H1 (cell line): ENCODE measurements at regions not wholly inside any gene's neighbourhood (a gene's known extent, or its start where the extent isn't known, plus 50 kb on each side); places are given as distances from the start of the nearest gene placed in this dataset.

Experiments
- CTCF ChIA-PET: fragments of 300-600 bp; sonication (Branson Sonifier 250); formaldehyde crosslinking; loops from one replicate; lab custom pipeline; 2021; ENCODE audit not compliant: partially characterized antibody; lab: Charles Lee
- POLR2A ChIA-PET: fragments of 300-600 bp; sonication (Branson Sonifier 250); formaldehyde crosslinking; loops from one replicate; lab custom pipeline; 2021; ENCODE audit warnings: inconsistent platforms; ENCODE audit not compliant: partially characterized antibody; lab: Charles Lee
- DNase-seq, 2 experiments: peaks; one replicate each; pipeline versions ENCODE4 v3.0.0 to v3.0.0-alpha.2; 2010 to 2022; ENCODE audit warnings: low spot score in 2 of 2, low read depth in 1 of 2, mixed read lengths in 1 of 2
- FAIRE-seq: peaks from 2 replicates; lab custom pipeline; 2011; peaks lifted over from hg19 to GRCh38; lab: Jason Lieb, UNC
- H2AFZ ChIP-seq: 2 replicates; pipeline ENCODE4 v1.8.1; 2012; ENCODE audit warnings: low read length, inconsistent platforms
- H2AK5ac ChIP-seq: 2 replicates; pipeline ENCODE4 v1.6.1; 2013; ENCODE audit warnings: low read depth, low read length
- H2BK120ac ChIP-seq: replicated peaks from 2 replicates; pipeline ENCODE3; 2013; ENCODE audit warnings: low read depth, low read length, inconsistent platforms
- H2BK12ac ChIP-seq: 2 replicates; pipeline ENCODE4 v1.6.1; 2013; ENCODE audit warnings: low read depth, low read length
- H2BK15ac ChIP-seq: 2 replicates; pipeline ENCODE4 v1.6.1; 2013; ENCODE audit warnings: low read length
- H2BK20ac ChIP-seq: 2 replicates; pipeline ENCODE4 v1.6.1; 2013; ENCODE audit warnings: low read length
- H2BK5ac ChIP-seq: 2 replicates; pipeline ENCODE4 v1.6.1; 2013; ENCODE audit warnings: low read depth, low read length
- H3K14ac ChIP-seq: 2 replicates; pipeline ENCODE4 v1.6.1; 2013; ENCODE audit warnings: inconsistent platforms; ENCODE audit not compliant: insufficient read length
- H3K18ac ChIP-seq: 2 replicates; pipeline ENCODE4 v1.6.1; 2013; ENCODE audit warnings: low read length; ENCODE audit errors: extremely low read depth
- H3K23ac ChIP-seq: 2 replicates; pipeline ENCODE4 v1.6.1; 2013; ENCODE audit warnings: inconsistent platforms; ENCODE audit not compliant: insufficient read length
- H3K23me2 ChIP-seq: 2 replicates; pipeline ENCODE4 v1.6.1; 2013; ENCODE audit warnings: low read depth, low read length
- H3K27ac ChIP-seq: 2 replicates; pipeline ENCODE4 v1.6.1; 2011; ENCODE audit warnings: low read depth, low read length, inconsistent platforms
- H3K27me3 ChIP-seq, 4 experiments: replicated peaks in 1 of 4; 1 replicate in 1 of 4; 2 replicates in 3 of 4; pipeline versions ENCODE4 v1.6.1 to v1.8.1; 2011 to 2013; ENCODE audit warnings: low read length in 3 of 4, mild to moderate bottlenecking in 3 of 4, inconsistent platforms in 2 of 4, mixed read lengths in 2 of 4, moderate library complexity in 1 of 4; ENCODE audit not compliant: control insufficient read depth in 3 of 4, insufficient read depth in 3 of 4; ENCODE audit errors: extremely low read depth in 1 of 4
- H3K36me3 ChIP-seq, 4 experiments: 2 replicates each; pipeline versions ENCODE4 v1.6.1 to v1.8.1; 2011 to 2013; ENCODE audit warnings: mild to moderate bottlenecking in 4 of 4, low read length in 3 of 4, moderate library complexity in 2 of 4, control low read depth in 1 of 4, inconsistent platforms in 1 of 4; ENCODE audit not compliant: insufficient read depth in 4 of 4, control insufficient read depth in 2 of 4
- H3K4ac ChIP-seq: replicated peaks from 2 replicates; pipeline ENCODE3; 2013; ENCODE audit warnings: low read length, low read depth, mixed read lengths, inconsistent platforms; ENCODE audit not compliant: insufficient read length
- H3K4me1 ChIP-seq, 4 experiments: replicated peaks in 1 of 4; 1 replicate in 1 of 4; 2 replicates in 3 of 4; pipeline versions ENCODE4 v1.6.1 to v1.8.1; 2011 to 2013; ENCODE audit warnings: low read length in 3 of 4, inconsistent platforms in 2 of 4, mixed read lengths in 1 of 4; ENCODE audit not compliant: insufficient read depth in 4 of 4, control insufficient read depth in 3 of 4
- H3K4me2 ChIP-seq, 2 experiments: 2 replicates each; pipeline versions ENCODE4 v1.6.1 to v1.8.1; 2011 to 2013; ENCODE audit warnings: low read depth in 2 of 2, low read length in 2 of 2, control low read depth in 1 of 2, inconsistent platforms in 1 of 2, mild to moderate bottlenecking in 1 of 2; ENCODE audit not compliant: insufficient read depth in 1 of 2
- H3K4me3 ChIP-seq, 4 experiments: fragments of 200-600, 300-600 bp in 1 of 4; sonication (generic), shearing (Covaris generic), sonication (Bioruptor Twin) in 1 of 4; 2 replicates each; pipeline versions ENCODE4 v1.5.1 to v1.8.1; 2011 to 2016; ENCODE audit warnings: low read length in 4 of 4, low read depth in 3 of 4, control low read depth in 2 of 4, inconsistent platforms in 2 of 4, mild to moderate bottlenecking in 2 of 4, mixed read lengths in 1 of 4, moderate library complexity in 1 of 4; ENCODE audit not compliant: insufficient read depth in 2 of 4; ENCODE audit errors: extremely low read depth in 1 of 4
- H3K56ac ChIP-seq: replicated peaks from 2 replicates; pipeline ENCODE3; 2013; ENCODE audit warnings: low read depth, mild to moderate bottlenecking, mixed read lengths, low read length, inconsistent platforms; ENCODE audit not compliant: insufficient read length
- H3K79me1 ChIP-seq: 2 replicates; pipeline ENCODE4 v1.6.1; 2013; ENCODE audit warnings: low read depth, low read length, control low read depth
- H3K79me2 ChIP-seq, 2 experiments: 2 replicates each; pipeline versions ENCODE4 v1.6.1 to v1.8.1; 2012 to 2013; ENCODE audit warnings: low read length in 2 of 2, mild to moderate bottlenecking in 2 of 2, inconsistent platforms in 1 of 2; ENCODE audit not compliant: insufficient read depth in 2 of 2, control insufficient read depth in 1 of 2
- H3K9ac ChIP-seq, 4 experiments: replicated peaks in 1 of 4; 1 replicate in 1 of 4; 2 replicates in 3 of 4; pipeline versions ENCODE4 v1.6.1 to v1.8.1; 2011 to 2013; ENCODE audit warnings: low read depth in 3 of 4, low read length in 3 of 4, control low read depth in 2 of 4, mild to moderate bottlenecking in 2 of 4, moderate library complexity in 2 of 4, inconsistent platforms in 1 of 4; ENCODE audit errors: extremely low read depth in 1 of 4
- H3K9me3 ChIP-seq, 2 experiments: 2 replicates each; pipeline versions ENCODE4 v1.6.1 to v1.8.1; 2012 to 2013; ENCODE audit warnings: mild to moderate bottlenecking in 2 of 2, moderate library complexity in 2 of 2, control low read depth in 1 of 2, inconsistent platforms in 1 of 2, low read depth in 1 of 2, low read length in 1 of 2, mixed read lengths in 1 of 2; ENCODE audit not compliant: insufficient read depth in 2 of 2
- H4K20me1 ChIP-seq, 2 experiments: replicated peaks in 1 of 2; 2 replicates each; pipeline versions ENCODE3 to v1.8.1; 2011 to 2013; ENCODE audit warnings: inconsistent platforms in 2 of 2, low read length in 2 of 2, mild to moderate bottlenecking in 1 of 2; ENCODE audit not compliant: insufficient read depth in 2 of 2, control insufficient read depth in 1 of 2
- H4K5ac ChIP-seq: 2 replicates; pipeline ENCODE4 v1.6.1; 2013; ENCODE audit warnings: low read length, low read depth, mixed read lengths, inconsistent platforms; ENCODE audit not compliant: insufficient read length
- H4K8ac ChIP-seq: 2 replicates; pipeline ENCODE4 v1.8.0; 2013; ENCODE audit warnings: mild to moderate bottlenecking, moderate library complexity, low read length, inconsistent platforms; ENCODE audit not compliant: insufficient read depth; ENCODE audit errors: extremely low read depth
- H4K91ac ChIP-seq: replicated peaks from 2 replicates; pipeline ENCODE3; 2013; ENCODE audit warnings: low read length, mixed read lengths, inconsistent platforms; ENCODE audit not compliant: insufficient read length
- ASH2L ChIP-seq: fragments of 200-600, 300-600 bp; sonication (generic); IDR thresholded peaks from one replicate; pipeline ENCODE4 v1.7.1; 2017; ENCODE audit warnings: low read length
- ATF2 ChIP-seq: IDR thresholded peaks from 2 replicates; pipeline ENCODE4 v1.6.1; 2012; ENCODE audit warnings: low read length, inconsistent platforms
- ATF3 ChIP-seq: IDR thresholded peaks from 2 replicates; pipeline ENCODE4 v1.6.1; 2011; ENCODE audit warnings: low read depth, mild to moderate bottlenecking, low read length; ENCODE audit not compliant: insufficient read depth
- CBX8 ChIP-seq: fragments of 300-800, 300-1000 bp; sonication (generic); IDR thresholded peaks from 2 replicates; pipeline ENCODE4 v1.7.1; 2016; ENCODE audit warnings: low read depth, low read length, borderline replicate concordance
- HDAC2 ChIP-seq, 2 experiments: fragments of 300-600 bp in 1 of 2; sonication (generic) in 1 of 2; IDR thresholded peaks; 2 replicates each; pipeline ENCODE4 v1.6.1; 2011 to 2012; ENCODE audit warnings: low read depth in 2 of 2, low read length in 2 of 2, mild to moderate bottlenecking in 2 of 2, moderate library complexity in 2 of 2, borderline replicate concordance in 1 of 2, inconsistent platforms in 1 of 2
- MAFK ChIP-seq: IDR thresholded peaks from 2 replicates; pipeline ENCODE4 v1.6.1; 2012; ENCODE audit warnings: low read depth, mild to moderate bottlenecking, improper control_type of control experiment, low read length
- SIX5 ChIP-seq: IDR thresholded peaks from 2 replicates; pipeline ENCODE4 v1.6.1; 2011; ENCODE audit warnings: mild to moderate bottlenecking, low read depth, low read length
- WGBS, 2 experiments: shearing (Covaris generic) in 1 of 2; methylation state at CpG; one replicate each; pipeline versions ENCODE4 v1.1.6 to v1.1.7; 2013 to 2015; ENCODE audit warnings: low lambda C conversion rate in 2 of 2, mixed read lengths in 2 of 2, inconsistent platforms in 1 of 2, low coverage in 1 of 2, missing lambda C conversion rate in 1 of 2; ENCODE audit not compliant: insufficient replicate concordance in 2 of 2, insufficient coverage in 1 of 2, insufficient read length in 1 of 2; ENCODE audit errors: extremely low coverage in 1 of 2, missing lambda C conversion rate in 1 of 2; 5-methylcytosine and 5-hydroxymethylcytosine counted together
- TF ChIP-seq, protein P1 (sequence below): IDR thresholded peaks from 2 replicates; pipeline ENCODE4 v1.6.1; 2011; ENCODE audit warnings: low read length, improper control_type of control experiment
- TF ChIP-seq, protein P2 (sequence below): IDR thresholded peaks from 2 replicates; pipeline ENCODE4 v1.6.1; 2012; ENCODE audit warnings: inconsistent platforms

- WGBS, 2 experiments: 96% methylated on average over 3 of the region's 3 CpGs; no CpG with 5 or more reads in 1 of the 2 experiments
- no peak overlapping the region for H3K9ac ChIP-seq
- H4K20me1 ChIP-seq: no peaks in the 10 kb centered on the region
- H3K79me2 ChIP-seq: no peaks in the 10 kb centered on the region
- H3K4ac ChIP-seq: no peak overlapping the region
- POLR2A ChIA-PET: no interaction called here
- no peak overlapping the region for H2BK5ac ChIP-seq
- no peak overlapping the region for H3K4me2 ChIP-seq
- FAIRE-seq (no peak), DNase-seq (no peak)
- no peaks in the 10 kb centered on the region for H3K23me2 ChIP-seq
- no peak overlapping the region for H3K23ac ChIP-seq
- no peak overlapping the region for H4K91ac ChIP-seq
- no peaks in the 10 kb centered on the region for H3K36me3 ChIP-seq
- H3K79me1 ChIP-seq: no peaks in the 10 kb centered on the region
- no peak overlapping the region for H3K18ac ChIP-seq
- no peaks in the 10 kb centered on the region for H3K27me3 ChIP-seq
- H2BK120ac ChIP-seq: no peak overlapping the region
- H3K9me3 ChIP-seq: 0 out of 4 replicates have a peak, but pooled peaks cover 0 to 4% of the 10 kb centered on the region in 2 experiments
- CTCF ChIA-PET: no interaction called here
- no peak overlapping the region for H4K8ac ChIP-seq
- H2BK15ac ChIP-seq: no peak overlapping the region
- H3K4me3 ChIP-seq: no peak overlapping the region
- H3K56ac ChIP-seq: no peak overlapping the region
- H3K4me1 ChIP-seq: no peaks in the 10 kb centered on the region
- no peak overlapping the region for H2BK12ac ChIP-seq
- H2AFZ ChIP-seq: no peak overlapping the region
- no peak overlapping the region for H3K27ac ChIP-seq
- H2BK20ac ChIP-seq: no peak overlapping the region
- H2AK5ac ChIP-seq: no peak overlapping the region
- no peak overlapping the region for H4K5ac ChIP-seq
- no peak overlapping the region for H3K14ac ChIP-seq
- TF ChIP-seq, protein P1, sequence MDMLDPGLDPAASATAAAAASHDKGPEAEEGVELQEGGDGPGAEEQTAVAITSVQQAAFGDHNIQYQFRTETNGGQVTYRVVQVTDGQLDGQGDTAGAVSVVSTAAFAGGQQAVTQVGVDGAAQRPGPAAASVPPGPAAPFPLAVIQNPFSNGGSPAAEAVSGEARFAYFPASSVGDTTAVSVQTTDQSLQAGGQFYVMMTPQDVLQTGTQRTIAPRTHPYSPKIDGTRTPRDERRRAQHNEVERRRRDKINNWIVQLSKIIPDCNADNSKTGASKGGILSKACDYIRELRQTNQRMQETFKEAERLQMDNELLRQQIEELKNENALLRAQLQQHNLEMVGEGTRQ: no peak
- TF ChIP-seq MAFK (no peak), ASH2L (no peak), ATF3 (no peak), ATF2 (no peak), SIX5 (no peak), CBX8 (no peak), HDAC2 (IDR thresholded peaks at IDR 0.05; ENCODE audit: borderline replicate concordance in 1 of 2, low read depth in 2 of 2, low read length in 2 of 2) (no peak)
- TF ChIP-seq, protein P2, sequence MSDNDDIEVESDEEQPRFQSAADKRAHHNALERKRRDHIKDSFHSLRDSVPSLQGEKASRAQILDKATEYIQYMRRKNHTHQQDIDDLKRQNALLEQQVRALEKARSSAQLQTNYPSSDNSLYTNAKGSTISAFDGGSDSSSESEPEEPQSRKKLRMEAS: no peak
These were observed 139.3 kb upstream of the FST start for GRCh38 chr5:53340956-53341750.
